Transverse colon (tissue), 4 donors: ENCODE measurements at regions not wholly inside any gene's neighbourhood (a gene's known extent, or its start where the extent isn't known, plus 50 kb on each side); places are given as distances from the start of the nearest gene placed in this dataset.

ENCODE experiments used
- EP300 ChIP-seq: sonication (generic); formaldehyde crosslinking; IDR thresholded peaks from one replicate; pipeline ENCODE4 v1.6.1; 2017; ENCODE audit warnings: antibody characterized with exemption, low read depth
- POLR2A ChIP-seq: fragments of 450-650 bp; IDR thresholded peaks from one replicate; pipeline ENCODE4 v1.6.1; 2016; ENCODE audit warnings: antibody characterized with exemption, mild to moderate bottlenecking, moderate library complexity
- POLR2AphosphoS5 ChIP-seq, 3 donors: sonication (generic); formaldehyde crosslinking; IDR thresholded peaks; one replicate each; pipeline ENCODE4 v1.6.1; 2016; ENCODE audit warnings: antibody characterized with exemption in 3 of 3
- TF ChIP-seq, protein P1 (sequence below), 5 experiments: fragments of 200-600 bp in 3 of 5; fragments of 450-650 bp in 2 of 5; sonication (generic) in 3 of 5; IDR thresholded peaks; 1 replicate in 2 of 5; 2 replicates in 3 of 5; pipeline ENCODE4 v1.5.1; 2016 to 2017; ENCODE audit warnings: antibody characterized with exemption in 5 of 5, inconsistent platforms in 3 of 5, mild to moderate bottlenecking in 2 of 5, moderate library complexity in 1 of 5

DNA sequence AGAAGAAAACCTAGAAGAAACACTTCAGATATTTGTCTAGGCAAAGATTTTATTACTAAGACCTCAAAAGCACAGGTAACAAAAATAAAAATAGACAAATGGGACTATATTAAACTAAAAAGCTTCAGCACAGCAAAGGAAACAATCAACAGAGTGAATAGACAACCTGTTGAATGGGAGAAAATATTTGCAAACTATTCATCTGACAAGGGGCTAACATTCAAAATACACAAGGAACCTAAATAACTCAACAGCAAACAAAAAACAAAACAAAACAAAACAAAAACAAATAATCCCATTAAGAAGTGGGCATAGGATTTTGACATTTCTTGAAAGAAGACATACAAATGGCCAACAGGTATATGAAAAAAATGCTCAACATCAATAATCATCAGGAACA, 192.7 kb upstream of the ZCCHC13 start:
- TF ChIP-seq, protein P1, sequence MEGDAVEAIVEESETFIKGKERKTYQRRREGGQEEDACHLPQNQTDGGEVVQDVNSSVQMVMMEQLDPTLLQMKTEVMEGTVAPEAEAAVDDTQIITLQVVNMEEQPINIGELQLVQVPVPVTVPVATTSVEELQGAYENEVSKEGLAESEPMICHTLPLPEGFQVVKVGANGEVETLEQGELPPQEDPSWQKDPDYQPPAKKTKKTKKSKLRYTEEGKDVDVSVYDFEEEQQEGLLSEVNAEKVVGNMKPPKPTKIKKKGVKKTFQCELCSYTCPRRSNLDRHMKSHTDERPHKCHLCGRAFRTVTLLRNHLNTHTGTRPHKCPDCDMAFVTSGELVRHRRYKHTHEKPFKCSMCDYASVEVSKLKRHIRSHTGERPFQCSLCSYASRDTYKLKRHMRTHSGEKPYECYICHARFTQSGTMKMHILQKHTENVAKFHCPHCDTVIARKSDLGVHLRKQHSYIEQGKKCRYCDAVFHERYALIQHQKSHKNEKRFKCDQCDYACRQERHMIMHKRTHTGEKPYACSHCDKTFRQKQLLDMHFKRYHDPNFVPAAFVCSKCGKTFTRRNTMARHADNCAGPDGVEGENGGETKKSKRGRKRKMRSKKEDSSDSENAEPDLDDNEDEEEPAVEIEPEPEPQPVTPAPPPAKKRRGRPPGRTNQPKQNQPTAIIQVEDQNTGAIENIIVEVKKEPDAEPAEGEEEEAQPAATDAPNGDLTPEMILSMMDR (IDR thresholded peaks at IDR 0.05) = no peak
- no peak for TF ChIP-seq POLR2AphosphoS5 (IDR thresholded peaks at IDR 0.05)
- TF ChIP-seq POLR2A = no peak
- no peak for TF ChIP-seq EP300
